Tibial nerve (tissue), 3 donors: ENCODE measurements at regions not wholly inside any gene's neighbourhood (a gene's known extent, or its start where the extent isn't known, plus 50 kb on each side); places are given as distances from the start of the nearest gene placed in this dataset.

Source experiments
- CTCF ChIP-seq, 5 experiments: fragments of 200-600 bp in 3 of 5; fragments of 450-650 bp in 2 of 5; sonication (generic) in 3 of 5; IDR thresholded peaks; one replicate each; pipeline ENCODE4 v1.5.1; 2016 to 2019; ENCODE audit warnings: antibody characterized with exemption in 5 of 5, mild to moderate bottlenecking in 3 of 5, moderate library complexity in 2 of 5
- POLR2A ChIP-seq, 2 donors: fragments of 450-650 bp; IDR thresholded peaks; one replicate each; pipeline ENCODE4 v1.6.1; 2017; ENCODE audit warnings: antibody characterized with exemption in 2 of 2, mild to moderate bottlenecking in 2 of 2, moderate library complexity in 2 of 2

GRCh38 chr14:22329371-22329770, 259.7 kb downstream of the DAD1 start:
- TF ChIP-seq CTCF (IDR thresholded peaks at IDR 0.05) (no peak), POLR2A (IDR thresholded peaks at IDR 0.05) (no peak)
